ENCODE measurements at regions not wholly inside any gene's neighbourhood (a gene's known extent, or its start where the extent isn't known, plus 50 kb on each side); places are given as distances from the start of the nearest gene placed in this dataset.

GRCh38 chr2:17036361-17036760, 370.7 kb upstream of the CYRIA start:
- TF ChIP-seq CTCF (IDR thresholded peaks at IDR 0.05): no peak
- H3K79me2 ChIP-seq: no peaks in the 10 kb centered on the region

GRCh38 chr2:17035010-17035409, 369.4 kb upstream of the CYRIA start:
- Histone ChIP-seq H3K4me3 (ENCODE audit: low read depth, low read length) (no peak overlapping the region), H3K9me3 (ENCODE audit: control insufficient read depth, low read length) (no peaks in the 10 kb centered on the region), H3K27me3 (ENCODE audit: control insufficient read depth, insufficient read depth, low read length) (no peaks in the 10 kb centered on the region), H3K79me2 (no peaks in the 10 kb centered on the region), H3K27ac (no peak overlapping the region), H3K4me2 (ENCODE audit: low read length) (no peak overlapping the region), H3K36me3 (ENCODE audit: control insufficient read depth, insufficient read depth, low read length) (no peaks in the 10 kb centered on the region), H3K9ac (no peak overlapping the region), H3K4me1 (no peaks in the 10 kb centered on the region), H2AFZ (no peak overlapping the region)
- no peak for TF ChIP-seq CTCF (IDR thresholded peaks at IDR 0.05)

More at GRCh38 chr2:17036361-17036760, 370.7 kb upstream of the CYRIA start:
- Histone ChIP-seq H2AFZ (no peak overlapping the region), H3K4me3 (ENCODE audit: low read depth, low read length) (no peak overlapping the region), H3K9me3 (ENCODE audit: control insufficient read depth, low read length) (no peaks in the 10 kb centered on the region), H3K9ac (no peak overlapping the region), H3K27ac (no peak overlapping the region), H3K27me3 (ENCODE audit: control insufficient read depth, insufficient read depth, low read length) (no peaks in the 10 kb centered on the region), H3K4me2 (ENCODE audit: low read length) (no peak overlapping the region), H3K4me1 (no peaks in the 10 kb centered on the region), H3K36me3 (ENCODE audit: control insufficient read depth, insufficient read depth, low read length) (no peaks in the 10 kb centered on the region)

- H3K36me3 ChIP-seq (ENCODE audit: control insufficient read depth, insufficient read depth, low read length): no peaks in the 10 kb centered on the region
- H2AFZ ChIP-seq: no peak overlapping the region
- H3K4me2 ChIP-seq (ENCODE audit: low read length): peak overlapping the region; percentile 11
- TF ChIP-seq CTCF (IDR thresholded peaks at IDR 0.05): no peak
- no peaks in the 10 kb centered on the region for H3K27me3 ChIP-seq (ENCODE audit: control insufficient read depth, insufficient read depth, low read length)
- H3K4me1 ChIP-seq: no peaks in the 10 kb centered on the region
- no peaks in the 10 kb centered on the region for H3K79me2 ChIP-seq
- no peak overlapping the region for H3K9ac ChIP-seq
- no peak overlapping the region for H3K4me3 ChIP-seq (ENCODE audit: low read depth, low read length)
- H3K9me3 ChIP-seq (ENCODE audit: control insufficient read depth, low read length): no peaks in the 10 kb centered on the region
- no peak overlapping the region for H3K27ac ChIP-seq
Observed at GRCh38 chr2:17030047-17030446, 364.4 kb upstream of the CYRIA start.

DNA sequence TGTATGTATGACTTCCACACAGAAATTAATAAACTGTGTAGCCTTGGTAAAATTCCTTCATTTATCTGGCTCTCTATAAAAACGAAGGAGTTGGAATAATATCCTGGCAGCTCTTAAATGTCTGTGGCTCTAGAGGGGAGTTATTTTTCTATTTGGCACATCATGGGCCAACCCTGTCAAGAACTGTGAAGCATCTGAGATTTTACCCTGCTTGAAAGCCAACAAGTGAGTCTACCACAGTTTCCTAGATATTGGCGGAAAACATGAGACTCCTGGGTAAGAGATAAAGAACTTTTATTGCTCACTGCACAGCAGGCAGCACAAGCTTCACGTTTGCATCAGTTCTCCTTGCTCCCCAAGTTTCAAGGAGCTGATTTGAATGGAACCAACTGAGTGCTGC, 346.7 kb upstream of the CYRIA start:
- Histone ChIP-seq H3K4me2 (ENCODE audit: low read length) (no peak overlapping the region), H3K27me3 (ENCODE audit: control insufficient read depth, insufficient read depth, low read length) (no peaks in the 10 kb centered on the region), H3K9me3 (ENCODE audit: control insufficient read depth, low read length) (no peaks in the 10 kb centered on the region), H2AFZ (no peak overlapping the region), H3K79me2 (no peaks in the 10 kb centered on the region), H3K27ac (no peak overlapping the region), H3K36me3 (ENCODE audit: control insufficient read depth, insufficient read depth, low read length) (no peaks in the 10 kb centered on the region), H3K4me1 (no peaks in the 10 kb centered on the region), H3K9ac (no peak overlapping the region), H3K4me3 (ENCODE audit: low read depth, low read length) (no peak overlapping the region)
- no peak for TF ChIP-seq CTCF (IDR thresholded peaks at IDR 0.05)

GRCh38 chr2:17010104-17010503, 344.5 kb upstream of the CYRIA start:
- TF ChIP-seq CTCF (IDR thresholded peaks at IDR 0.05): no peak
- Histone ChIP-seq H3K9ac (no peak overlapping the region), H3K4me2 (ENCODE audit: low read length) (no peak overlapping the region), H3K4me3 (ENCODE audit: low read depth, low read length) (no peak overlapping the region), H3K27me3 (ENCODE audit: control insufficient read depth, insufficient read depth, low read length) (no peaks in the 10 kb centered on the region), H3K36me3 (ENCODE audit: control insufficient read depth, insufficient read depth, low read length) (no peaks in the 10 kb centered on the region), H3K27ac (no peak overlapping the region), H3K9me3 (ENCODE audit: control insufficient read depth, low read length) (no peaks in the 10 kb centered on the region), H3K79me2 (no peaks in the 10 kb centered on the region), H2AFZ (no peak overlapping the region), H3K4me1 (no peaks in the 10 kb centered on the region)

All from parathyroid adenoma (tissue), 2 donors.